ENCODE measurements at regions not wholly inside any gene's neighbourhood (a gene's known extent, or its start where the extent isn't known, plus 50 kb on each side); places are given as distances from the start of the nearest gene placed in this dataset.

DNA sequence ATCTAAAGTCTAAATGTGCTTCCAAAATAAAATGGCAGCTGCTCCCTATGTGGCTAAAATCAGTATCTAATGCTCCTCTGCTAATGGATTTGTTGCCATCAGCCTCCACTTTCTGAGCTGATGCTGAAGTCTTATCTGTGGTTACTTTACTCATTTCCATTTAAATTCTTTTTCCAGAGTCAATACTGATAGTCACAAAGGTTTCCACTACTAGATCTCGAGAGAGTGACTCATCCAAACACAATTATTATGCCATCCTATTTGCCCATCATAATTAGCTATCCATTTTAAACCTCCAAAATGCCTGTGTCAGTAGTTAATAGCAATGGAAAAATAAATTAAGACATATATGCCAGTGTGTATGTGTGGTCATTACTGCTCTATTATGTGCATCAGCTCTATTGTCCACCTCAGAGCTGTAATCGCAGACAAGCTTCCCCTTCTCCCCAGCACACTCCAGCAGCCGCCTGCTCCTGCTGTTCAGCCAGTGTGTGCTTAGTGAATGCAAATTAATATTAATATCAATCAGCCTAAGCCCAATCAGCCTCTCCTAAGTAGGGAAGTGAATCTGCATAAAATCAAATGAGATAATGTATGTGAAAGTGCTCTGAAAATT, 199.8 kb upstream of the ZIC3 start:
- no peak for DNase-seq

DNA sequence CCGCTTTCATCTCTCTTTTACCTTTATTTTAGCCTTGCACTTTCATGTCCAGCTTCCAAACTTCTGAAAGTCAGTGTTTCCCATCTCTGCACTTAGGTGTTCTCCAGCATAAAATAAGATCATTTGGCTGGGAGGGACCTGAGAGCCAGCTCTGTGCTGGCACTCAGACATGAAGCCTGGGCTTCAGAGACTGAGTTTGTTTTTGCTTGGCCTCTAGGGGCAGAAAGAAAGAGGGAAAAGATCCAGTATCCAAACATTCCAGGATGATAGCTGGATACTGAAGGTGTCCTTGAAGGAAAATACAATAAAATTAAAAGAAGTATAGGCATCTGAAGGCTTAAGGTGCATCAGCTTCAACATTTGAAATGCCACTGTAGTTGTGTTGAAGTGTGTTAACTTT, 202.4 kb upstream of the ZIC3 start:
- no peak for DNase-seq

DNA sequence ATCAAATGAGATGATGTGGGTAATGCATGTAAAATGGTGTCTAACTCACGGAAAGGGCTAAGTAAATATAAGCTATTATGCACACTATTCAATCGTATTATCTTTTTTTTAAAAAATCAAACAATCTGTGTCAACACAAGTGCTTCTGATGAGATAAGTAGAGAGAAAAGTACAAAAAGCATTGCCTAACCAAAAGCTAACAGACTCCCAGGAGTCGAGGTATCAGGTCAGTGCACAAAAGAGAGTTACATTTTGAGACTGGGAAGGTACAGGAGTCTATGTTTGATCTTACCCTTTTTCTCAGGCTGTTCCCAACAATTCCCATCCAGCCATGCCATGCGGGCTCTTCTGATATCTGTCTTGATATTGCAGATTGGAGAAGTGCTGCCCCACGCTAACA, 203.3 kb upstream of the ZIC3 start:
- DNase-seq: no peak

DNA sequence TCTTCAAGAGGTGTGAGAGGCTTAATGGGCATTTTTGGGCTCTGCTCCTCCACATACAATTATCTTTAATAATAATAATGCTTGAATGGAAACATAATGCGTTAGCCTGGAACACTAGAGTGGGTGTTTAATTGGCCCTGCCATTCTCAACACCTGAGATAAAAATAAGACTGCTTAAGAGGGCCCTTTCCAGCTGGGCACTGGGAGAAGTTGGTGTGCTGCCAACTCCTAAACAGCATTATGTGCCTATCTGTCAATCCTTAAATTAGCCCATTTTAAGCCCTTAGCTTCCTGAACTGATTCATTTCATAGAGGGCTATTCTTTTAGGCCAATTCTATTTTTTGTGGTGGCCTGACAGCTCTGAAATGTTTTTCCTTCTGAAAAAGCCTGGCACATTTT, 211.1 kb upstream of the ZIC3 start:
- no peak for DNase-seq

DNA sequence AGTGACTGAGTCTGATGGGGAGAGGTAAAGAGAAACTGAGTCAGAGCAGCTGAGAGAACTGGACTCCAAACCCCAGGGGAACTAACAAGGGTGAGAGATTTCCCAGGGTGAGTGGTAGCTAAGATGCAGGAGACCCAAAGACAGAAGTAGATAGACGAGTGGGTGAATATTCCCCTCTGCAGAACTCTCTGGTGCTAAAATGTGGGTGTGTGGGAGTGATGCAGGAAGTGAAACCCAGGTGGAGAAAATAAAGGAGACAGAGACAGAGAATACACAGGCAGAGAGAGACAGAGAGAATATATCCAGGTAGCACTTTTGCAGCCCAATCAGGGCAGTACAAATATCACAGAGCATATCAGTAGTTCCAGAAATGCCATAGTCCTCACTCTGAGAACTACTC, 212.5 kb upstream of the ZIC3 start:
- DNase-seq: no peak

DNA sequence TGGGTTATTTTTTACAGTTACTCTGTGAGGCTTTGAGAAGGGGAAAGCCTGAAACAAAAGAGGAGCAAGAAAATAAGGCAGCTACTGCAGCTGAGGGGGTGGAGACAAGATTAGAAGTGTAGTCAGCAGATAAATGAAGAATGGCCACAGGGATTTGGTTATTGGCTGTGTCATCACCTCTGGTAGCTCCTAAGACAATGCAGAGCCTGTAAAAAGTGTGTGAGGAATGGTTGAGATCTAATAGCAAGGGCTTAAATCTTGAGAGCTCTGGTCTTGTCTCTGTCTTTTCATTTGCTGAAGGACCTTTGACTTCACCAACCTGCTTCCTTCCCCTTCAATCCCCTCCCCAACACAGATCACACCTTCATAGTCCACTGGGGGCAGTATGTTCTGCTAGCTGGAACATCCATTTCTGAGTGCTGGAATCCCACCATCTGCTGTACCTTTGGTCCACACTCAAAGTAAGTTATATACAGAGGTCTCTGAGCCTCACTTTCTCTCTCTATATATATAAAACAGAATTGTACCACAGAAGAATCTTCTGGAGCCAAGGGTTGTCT, 213.7 kb upstream of the ZIC3 start:
- no peak for DNase-seq

DNA sequence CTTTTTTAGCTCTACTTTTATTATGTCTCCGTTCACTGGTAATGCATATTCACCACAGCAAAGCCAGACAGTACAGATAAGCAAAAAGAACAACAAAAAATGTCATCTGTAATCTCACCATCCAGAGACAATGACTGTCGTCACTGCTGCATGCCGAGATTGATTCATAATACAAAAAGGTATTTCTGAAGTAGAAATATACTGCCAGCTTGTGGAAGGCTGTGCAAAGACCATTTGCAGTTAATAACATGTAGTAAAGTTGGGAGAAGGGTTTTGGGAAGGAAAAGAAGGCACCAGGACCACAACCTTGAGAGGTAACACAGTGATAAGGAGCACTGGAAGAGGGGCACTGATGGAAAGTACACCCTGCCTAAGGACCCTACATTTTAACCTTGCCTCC, 223.0 kb upstream of the ZIC3 start:
- DNase-seq: no peak

DNA sequence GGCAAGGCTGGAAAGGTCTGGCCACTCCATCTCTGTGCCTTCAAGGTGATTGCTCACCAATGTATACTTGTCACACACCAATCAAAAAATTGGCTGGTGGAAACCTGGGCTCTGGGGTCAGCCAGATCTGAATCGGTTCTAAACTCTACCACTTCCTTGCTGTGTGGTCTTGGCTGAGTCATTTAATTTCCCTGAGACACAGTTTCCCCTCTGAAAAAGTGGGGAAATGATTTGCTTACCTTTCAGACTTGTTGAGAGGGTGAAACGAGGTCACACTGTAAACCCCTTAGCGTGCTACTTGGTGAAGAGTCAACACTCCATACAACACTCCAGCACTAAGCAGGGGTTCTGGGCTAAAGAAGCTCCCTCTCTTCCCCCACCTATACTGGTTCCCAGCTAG, 252.3 kb upstream of the ZIC3 start:
- DNase-seq: peak; percentile 48

DNA sequence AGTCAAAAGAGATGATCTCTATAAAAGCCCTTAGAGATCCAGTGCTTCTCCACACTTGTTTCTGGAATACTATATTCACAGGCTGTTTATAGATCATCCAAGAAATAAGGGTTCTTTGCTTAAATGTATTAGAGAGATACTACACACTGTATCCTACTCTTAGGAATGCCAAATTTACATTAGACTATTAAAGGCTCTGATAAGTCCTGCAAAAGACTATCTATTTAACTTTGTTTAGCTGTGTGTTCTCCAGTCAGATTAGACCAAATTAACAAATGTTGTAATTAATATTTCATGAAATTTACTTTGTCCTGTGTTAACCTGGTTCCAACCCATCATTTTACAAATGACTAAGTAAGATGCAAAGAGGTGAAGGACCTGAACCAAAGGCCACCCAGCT, 260.5 kb upstream of the ZIC3 start:
- no peak for DNase-seq

DNA sequence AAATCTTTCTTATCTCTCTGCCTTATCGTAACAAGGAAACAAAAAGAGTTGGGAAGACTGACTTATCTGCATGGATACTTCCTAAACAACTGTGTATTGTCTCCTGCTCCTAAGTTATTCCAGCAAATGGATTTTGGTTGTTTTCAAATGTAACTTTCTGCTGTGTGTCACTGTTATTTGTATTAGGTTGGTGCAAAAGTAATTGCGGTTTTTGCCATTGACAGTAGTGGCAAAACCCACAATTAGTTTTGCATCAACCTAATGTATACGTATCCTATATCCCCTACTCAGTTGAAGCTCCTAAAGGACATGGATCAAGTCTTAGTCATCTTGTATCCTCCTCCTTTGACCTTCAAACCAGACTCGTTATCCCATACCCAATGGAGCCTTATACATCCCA, 263.4 kb upstream of the GPR101 start:
- no peak for DNase-seq

DNA sequence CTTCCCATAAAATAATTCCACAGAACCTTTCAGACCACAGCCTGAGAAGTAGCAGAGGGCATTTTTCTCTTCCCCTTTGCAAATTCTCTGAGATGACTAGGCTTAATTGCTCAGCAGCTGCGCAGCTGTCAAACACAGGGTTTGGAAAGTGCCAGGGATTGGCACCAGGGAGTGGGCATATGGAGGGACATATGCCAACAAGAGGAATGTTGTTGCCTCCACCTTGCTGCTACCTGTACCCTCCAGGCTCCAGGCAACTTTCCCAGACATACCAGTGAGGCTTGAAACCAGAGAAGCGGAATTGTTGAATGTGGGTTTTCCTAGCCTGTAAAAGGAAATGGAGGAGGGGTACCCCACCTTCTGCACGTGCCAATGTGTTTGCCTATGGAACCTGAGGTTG, 256.2 kb upstream of the GPR101 start:
- DNase-seq: no peak

DNA sequence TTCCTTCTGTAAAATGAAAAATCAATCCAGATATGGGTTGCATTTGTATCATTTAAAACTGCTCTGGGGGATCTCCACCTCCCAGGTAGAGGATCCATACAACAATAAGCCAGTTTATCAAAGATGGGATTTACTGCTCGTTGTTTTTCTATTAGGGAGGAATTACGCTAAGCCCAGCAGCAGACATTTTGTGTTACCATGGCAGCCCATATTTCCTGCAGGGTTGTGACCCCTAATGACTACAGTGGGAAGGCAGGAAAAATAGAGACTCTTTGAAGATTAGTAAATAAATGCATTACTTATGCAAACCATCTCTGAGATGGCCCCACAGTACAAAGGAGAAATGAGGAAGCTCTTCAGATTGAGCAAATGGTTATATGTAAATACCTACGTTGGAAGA, 253.4 kb upstream of the GPR101 start:
- no peak for DNase-seq

DNA sequence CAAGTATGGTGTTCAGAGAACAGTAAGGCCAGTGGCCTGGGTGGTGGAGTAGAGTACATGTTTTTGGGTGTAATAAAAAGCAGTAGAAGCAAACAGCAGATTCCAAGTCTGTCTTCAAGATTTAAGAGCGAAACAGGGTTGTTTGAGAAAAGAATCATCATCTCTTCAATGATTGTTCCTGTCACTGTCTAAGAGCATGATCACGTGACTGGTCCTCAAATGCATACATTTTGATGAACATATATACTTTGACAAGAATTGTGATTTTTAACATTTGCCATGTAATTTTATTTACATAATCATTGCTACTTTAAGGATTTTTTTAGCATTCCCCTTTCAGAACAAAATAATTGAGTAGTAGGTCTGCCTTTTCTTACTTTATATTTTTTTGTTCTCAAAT, 252.6 kb upstream of the GPR101 start:
- no peak for DNase-seq

DNA sequence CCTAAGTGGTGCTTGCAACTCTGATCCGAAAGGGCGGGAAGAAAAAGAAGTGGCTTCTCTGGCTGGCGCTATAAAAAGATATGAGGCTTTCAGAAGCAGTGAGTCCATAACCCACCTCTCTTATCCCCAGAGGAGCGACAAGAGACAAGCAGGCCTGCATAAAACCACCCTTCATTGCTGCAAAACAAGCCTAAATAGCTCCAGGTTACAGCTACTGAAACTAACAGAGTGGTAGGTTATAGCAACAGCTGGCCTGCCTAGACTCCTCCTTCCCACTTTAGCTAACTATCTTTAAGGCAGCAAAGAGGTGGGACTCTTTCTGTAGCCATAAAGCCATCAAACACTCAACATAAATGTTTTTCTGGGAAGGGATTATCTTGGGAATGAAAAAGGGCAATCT, 245.0 kb upstream of the GPR101 start:
- no peak for DNase-seq

DNA sequence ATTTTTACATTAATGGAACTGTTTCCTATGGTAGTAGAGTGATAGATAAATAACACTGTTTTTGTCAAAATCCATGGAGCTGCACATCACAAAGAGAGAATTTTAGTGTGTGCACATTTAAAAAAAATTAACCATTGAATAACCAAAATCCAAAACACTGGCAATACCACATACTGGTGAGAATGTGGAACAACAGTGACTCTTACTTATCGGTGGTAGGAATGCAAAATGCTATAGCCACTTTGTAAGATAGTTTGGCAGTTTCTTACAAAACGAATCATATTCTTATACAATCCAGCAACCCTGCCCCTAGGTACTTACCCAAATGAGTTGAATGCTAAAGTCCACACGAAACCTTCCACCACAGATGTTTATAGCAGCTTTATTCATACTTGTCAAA, 229.6 kb upstream of the GPR101 start:
- DNase-seq: no peak

DNA sequence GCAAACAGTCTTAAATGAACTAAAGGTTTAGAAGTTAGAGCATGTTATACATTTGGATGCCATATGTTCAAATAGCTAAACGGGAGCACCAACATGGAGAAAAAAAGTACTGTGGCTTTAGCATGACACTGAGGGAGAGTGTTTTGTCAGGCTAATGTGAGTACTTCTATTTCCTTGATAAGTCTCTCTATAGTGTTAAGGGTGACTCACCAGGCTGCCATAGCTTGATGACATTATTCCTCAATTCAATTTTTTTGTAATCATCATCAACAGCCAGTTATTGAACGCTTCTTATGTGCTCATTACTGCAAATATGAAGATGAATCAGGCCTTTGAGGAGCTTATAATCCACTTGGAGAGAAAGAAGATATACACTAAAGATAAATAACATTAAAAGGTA, 211.4 kb upstream of the GPR101 start:
- DNase-seq: no peak

DNA sequence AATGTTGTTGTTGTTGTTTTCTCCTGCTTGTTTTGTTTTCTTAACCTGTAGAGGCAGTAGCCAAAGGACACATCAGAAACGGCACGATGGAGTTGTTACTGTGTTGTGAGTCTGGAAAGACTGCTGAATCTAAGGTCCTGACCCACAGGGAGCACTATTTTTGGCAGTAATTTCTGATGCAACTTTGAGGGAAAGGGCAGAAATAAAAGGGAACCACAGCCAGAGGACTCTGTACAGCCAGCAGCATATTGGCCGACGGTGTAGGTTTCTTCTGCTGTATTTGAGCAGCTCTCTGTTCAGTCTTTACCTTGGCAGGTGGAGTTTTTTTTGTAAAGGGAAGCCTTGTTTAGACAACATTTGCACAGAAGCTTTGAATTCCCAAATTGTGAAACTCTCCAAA, 203.0 kb upstream of the GPR101 start:
- no peak for DNase-seq

DNA sequence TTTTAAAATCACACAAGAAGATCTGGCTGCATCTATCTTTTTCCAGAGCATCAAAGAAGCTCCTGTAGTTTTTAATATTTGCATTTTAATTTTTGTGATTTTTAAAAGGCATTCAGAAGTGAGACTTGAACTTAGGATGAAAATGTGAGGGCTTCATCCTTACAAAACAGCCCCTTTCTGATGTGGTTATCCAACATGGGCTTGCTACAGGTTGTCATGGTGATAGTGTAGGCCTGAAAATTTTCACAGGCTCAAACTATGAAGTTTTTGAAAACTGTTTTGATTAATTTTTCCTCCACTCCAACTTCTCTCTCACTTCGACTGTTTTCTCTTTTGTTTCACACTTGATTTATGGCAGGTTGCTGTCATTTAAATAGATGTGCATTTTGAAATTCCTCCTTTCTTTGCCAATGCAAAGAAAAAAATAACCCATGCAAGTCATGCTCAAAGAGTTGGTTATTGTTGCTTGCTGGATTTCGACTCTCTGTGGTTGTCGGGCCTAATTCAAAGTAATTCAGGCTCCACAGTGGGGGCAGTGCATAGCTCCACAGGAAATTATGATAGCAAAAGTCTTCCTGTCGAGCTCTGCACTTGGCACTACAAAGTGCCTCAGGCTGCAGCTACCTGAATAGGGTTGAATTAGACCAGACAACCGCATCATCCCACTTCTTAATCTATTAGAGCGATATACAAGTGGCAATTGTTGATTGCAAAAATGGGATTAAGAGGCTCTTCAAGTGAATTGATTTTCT, 201.0 kb upstream of the GPR101 start:
- no peak for DNase-seq

DNA sequence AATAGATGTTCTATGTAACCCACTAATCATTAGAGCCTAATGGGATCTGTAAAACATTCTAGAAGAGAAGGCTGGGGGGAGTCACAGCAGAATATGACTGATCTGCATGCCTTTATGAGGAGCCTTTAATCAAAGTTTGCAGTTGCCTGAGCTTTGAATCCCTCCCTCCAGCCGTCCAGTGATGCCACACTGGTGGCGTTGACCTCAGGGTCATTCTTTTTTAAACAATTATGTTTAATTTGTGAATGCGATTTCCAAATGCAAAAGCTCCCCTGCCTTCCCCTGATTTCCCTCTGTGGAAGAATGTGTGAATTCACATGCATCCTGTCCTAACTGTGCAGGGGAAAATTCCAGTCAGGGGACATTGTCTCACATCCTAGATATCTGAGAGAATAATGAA, 199.7 kb upstream of the GPR101 start:
- DNase-seq: no peak

DNA sequence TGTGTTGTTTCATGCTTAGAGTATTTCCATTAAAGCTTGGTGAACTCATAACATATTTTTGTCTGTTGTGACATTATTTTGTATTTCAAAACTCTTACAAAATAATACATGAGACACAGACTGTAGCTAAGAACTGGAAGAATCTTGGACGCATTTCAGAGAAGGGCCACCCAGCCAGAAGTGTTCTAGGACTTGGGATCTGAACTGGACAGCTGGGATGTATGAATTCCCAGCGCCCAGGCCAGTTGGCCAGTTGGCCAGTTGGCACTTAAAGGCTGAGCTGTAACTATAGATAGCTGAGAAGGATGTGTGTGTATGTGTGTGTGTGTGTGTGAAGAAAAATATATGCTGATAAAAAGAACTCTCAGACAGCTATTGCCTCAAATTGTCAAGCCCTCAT, 193.4 kb upstream of the GPR101 start:
- no peak for DNase-seq

DNA sequence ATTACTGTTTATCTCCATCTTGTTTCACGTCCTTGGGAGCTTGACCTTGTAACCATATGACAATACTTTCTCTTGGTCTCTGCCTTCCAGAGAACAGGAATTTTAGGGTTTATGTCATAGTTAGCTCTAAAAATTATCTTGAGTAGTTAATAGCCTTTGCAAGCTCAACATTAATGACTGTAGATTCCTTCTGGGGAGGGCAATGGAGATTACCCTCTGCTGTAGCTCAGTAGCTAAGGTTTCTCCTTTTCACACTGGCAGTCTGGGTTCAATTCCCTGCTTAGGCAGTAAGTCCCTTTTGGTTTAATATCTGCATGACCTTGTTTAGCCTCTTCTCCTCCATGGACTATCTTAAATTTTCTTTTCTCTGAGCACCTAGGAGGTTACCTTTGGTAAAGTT, 181.7 kb upstream of the GPR101 start:
- no peak for DNase-seq

DNA sequence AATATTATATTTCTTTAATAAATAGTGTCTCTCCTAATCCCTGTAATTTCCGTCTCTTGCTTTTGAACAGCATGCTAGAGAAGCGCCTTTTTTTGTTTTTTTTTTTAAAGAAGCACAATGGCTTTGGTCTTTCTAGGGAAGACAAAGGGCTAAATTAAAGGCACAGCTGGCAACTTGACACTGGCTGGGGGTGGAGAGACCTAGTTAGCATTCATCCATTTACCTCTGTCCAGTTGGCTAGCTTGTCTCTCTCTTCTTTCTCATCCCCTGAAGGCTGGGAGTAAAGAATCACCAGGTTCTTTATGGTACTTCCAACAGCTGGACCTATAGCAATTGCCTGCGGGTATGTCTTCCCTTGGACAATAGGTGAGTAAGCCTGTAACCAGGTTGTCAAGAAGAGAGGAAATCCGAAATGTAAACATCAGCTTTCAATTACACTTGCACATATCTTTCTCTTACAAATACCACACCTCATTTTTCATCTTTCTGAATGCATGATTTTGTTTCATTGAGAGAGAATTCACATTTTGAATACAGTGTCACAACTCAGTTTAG, 178.4 kb upstream of the GPR101 start:
- no peak for DNase-seq

DNA sequence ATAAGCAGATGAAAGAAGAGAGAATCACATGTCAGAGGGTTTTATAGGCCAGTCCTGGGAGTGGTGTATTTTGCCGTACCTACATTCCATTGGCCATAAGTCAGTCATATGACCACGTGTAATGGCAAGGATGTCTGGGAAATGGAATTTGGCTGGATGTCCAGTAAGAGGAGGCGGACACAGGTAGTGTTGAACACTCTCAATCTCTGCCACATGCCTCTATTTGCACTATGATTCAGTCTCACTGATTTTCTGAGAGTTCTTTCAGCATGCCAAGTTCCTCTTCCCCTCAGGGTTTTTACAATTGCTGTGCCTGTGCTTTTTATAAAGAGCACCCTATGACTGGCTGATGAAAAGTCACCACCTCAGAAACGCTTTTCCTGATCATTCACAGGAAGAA, 164.2 kb upstream of the GPR101 start:
- DNase-seq: no peak

DNA sequence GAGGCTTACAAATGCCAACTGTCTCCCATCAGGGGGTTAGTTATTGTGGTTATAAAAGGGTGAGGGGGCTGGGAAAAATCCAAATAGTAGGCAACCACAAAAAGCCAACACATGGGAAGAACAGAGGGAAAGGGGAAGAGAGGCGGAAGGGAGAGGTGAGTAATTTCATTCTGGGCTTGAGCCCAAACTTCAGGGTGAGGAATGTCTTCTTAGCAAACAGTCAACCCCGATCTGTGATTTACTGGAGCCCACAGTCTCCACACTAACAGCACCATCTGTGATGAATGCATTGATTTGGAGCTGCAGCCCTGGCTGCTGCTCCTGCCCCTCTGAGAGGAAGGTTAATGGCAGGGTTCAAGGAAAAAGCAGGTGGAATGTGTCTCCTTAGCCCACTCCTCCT, 162.2 kb upstream of the GPR101 start:
- no peak for DNase-seq

DNA sequence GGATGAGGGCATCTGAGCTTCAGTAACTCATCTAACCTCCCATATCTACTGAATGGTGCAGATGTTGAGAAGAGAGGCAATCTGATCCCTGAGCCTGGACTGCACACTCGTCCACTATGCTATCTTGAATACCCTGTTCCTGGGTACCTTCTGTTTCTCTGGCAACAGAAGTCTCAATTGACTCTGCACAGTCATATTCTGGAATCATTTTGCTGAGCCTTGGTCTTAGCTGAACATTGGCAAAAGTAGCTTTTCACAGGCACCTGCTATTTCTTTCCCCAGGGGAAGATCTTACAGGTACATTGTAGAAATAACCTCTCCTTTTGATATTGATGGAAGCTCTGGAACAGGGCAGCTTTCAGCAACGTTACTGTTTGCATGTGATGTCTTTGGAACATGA, 161.5 kb upstream of the GPR101 start:
- DNase-seq: no peak
